ENCODE measurements at regions not wholly inside any gene's neighbourhood (a gene's known extent, or its start where the extent isn't known, plus 50 kb on each side); places are given as distances from the start of the nearest gene placed in this dataset.

DNA sequence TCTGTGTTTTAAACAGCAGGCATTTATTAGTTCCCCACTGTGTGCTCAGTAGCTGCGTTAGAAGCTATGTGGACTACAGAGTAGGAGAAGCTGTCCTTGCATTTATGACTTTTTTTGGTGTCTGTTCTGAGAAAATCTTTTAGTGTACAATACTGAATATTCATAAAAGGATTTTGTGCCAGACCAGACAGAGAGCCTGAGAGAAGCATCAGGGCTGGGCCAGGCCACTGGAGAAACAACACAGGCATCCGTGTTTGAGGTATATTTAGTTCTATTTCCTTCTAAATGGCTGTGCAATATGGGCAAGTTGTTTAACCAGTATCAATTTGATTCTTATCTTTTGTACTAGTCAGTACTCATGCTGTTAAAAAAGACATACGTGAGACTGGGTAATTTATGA is 182.8 kb downstream of the SH2D4B start:
- BruUV-seq (replicated peaks) = no TSS peak
- dilution Hi-C loops (cut with HindIII; ENCODE audit: low sequenced_read_pairs, unreplicated experiment) = no loop called here
- TF ChIP-seq MAZ (IDR thresholded peaks at IDR 0.05; ENCODE audit: borderline replicate concordance, low read depth, low read length) (no peak), RCOR1 (IDR thresholded peaks at IDR 0.05; ENCODE audit: insufficient replicate concordance, low read length) (no peak), POLR2A (IDR thresholded peaks at IDR 0.05; ENCODE audit: low read depth, low read length) (no peak), NFE2L2 (IDR thresholded peaks at IDR 0.05; ENCODE audit: low read depth, low read length) (no peak), MXI1 (IDR thresholded peaks at IDR 0.05; ENCODE audit: borderline replicate concordance, low read depth, low read length) (no peak), FOS (IDR thresholded peaks at IDR 0.05; ENCODE audit: low read depth, low read length) (no peak), MAFK (IDR thresholded peaks at IDR 0.05; ENCODE audit: low read depth, low read length) (no peak), CHD1 (IDR thresholded peaks at IDR 0.05; ENCODE audit: low read depth, low read length) (no peak), SMC3 (IDR thresholded peaks at IDR 0.05; ENCODE audit: low read depth, low read length) (no peak), CEBPB (IDR thresholded peaks at IDR 0.05; ENCODE audit: low read depth, low read length) (no peak)
- TF ChIP-seq, protein P1, sequence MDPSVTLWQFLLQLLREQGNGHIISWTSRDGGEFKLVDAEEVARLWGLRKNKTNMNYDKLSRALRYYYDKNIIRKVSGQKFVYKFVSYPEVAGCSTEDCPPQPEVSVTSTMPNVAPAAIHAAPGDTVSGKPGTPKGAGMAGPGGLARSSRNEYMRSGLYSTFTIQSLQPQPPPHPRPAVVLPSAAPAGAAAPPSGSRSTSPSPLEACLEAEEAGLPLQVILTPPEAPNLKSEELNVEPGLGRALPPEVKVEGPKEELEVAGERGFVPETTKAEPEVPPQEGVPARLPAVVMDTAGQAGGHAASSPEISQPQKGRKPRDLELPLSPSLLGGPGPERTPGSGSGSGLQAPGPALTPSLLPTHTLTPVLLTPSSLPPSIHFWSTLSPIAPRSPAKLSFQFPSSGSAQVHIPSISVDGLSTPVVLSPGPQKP (IDR thresholded peaks at IDR 0.05; ENCODE audit: borderline replicate concordance, low read depth, low read length) = no peak
- TF ChIP-seq, protein P2, sequence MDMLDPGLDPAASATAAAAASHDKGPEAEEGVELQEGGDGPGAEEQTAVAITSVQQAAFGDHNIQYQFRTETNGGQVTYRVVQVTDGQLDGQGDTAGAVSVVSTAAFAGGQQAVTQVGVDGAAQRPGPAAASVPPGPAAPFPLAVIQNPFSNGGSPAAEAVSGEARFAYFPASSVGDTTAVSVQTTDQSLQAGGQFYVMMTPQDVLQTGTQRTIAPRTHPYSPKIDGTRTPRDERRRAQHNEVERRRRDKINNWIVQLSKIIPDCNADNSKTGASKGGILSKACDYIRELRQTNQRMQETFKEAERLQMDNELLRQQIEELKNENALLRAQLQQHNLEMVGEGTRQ (IDR thresholded peaks at IDR 0.05; ENCODE audit: low read depth, low read length) = no peak
- ATAC-seq (ENCODE audit: low read depth) (no peak), DNase-seq (no peak)
- H4K5ac ChIP-seq (ENCODE audit: low read depth, low read length) = no peak overlapping the region
- H3K9me1 ChIP-seq (ENCODE audit: insufficient read depth, low read length) = no peaks in the 10 kb centered on the region
- no peak overlapping the region for H3K18ac ChIP-seq (ENCODE audit: low read depth, low read length)
- peaks cover 6% of the 10 kb centered on the region; the same call in 1 of the 2 replicates for H3K9me3 ChIP-seq (ENCODE audit: control insufficient read depth, insufficient read depth, low read length)
- H2AFZ ChIP-seq (replicated peaks; ENCODE audit: low read length, poor library complexity) = no peak overlapping the region
- no peak overlapping the region for H3K9ac ChIP-seq (ENCODE audit: low read depth, low read length)
- H4K8ac ChIP-seq (ENCODE audit: low read depth in 2 of 2, low read length in 2 of 2) = no peak overlapping the region
- H3K36me3 ChIP-seq (ENCODE audit: control insufficient read depth, insufficient read depth, low read length) = no peaks in the 10 kb centered on the region
- H3K4me3 ChIP-seq (ENCODE audit: insufficient read depth, low read depth, low read length) = no peak overlapping the region
- no peak overlapping the region for H3K4me2 ChIP-seq (ENCODE audit: low read depth, low read length)
- POLR2A ChIA-PET (ENCODE audit: unreplicated experiment) = no interaction called here
- H2BK5ac ChIP-seq (ENCODE audit: low read depth, low read length, poor library complexity, severe bottlenecking) = no peak overlapping the region
- no peaks in the 10 kb centered on the region for H3K4me1 ChIP-seq (ENCODE audit: control insufficient read depth, insufficient read depth, low read length)
- no peak overlapping the region for H2BK20ac ChIP-seq (ENCODE audit: low read depth, low read length)
- H3K27ac ChIP-seq (ENCODE audit: insufficient read depth, low read length) = no peak overlapping the region
- H3K56ac ChIP-seq (ENCODE audit: extremely low read depth, insufficient read depth, low read length) = no peak overlapping the region
- H2BK15ac ChIP-seq (ENCODE audit: low read depth, low read length) = no peak overlapping the region
- no CpG with 5 or more reads among the region's 3 CpGs for WGBS, 2 experiments (ENCODE audit: extremely low coverage in 2 of 2, insufficient read length in 1 of 2)
- H3K14ac ChIP-seq (replicated peaks; ENCODE audit: low read depth, low read length) = no peak overlapping the region
- CTCF ChIA-PET = no interaction called here
- H4K91ac ChIP-seq (ENCODE audit: insufficient read depth, low read depth, low read length) = no peak overlapping the region
- no peak overlapping the region for H3K4ac ChIP-seq (ENCODE audit: low read depth, low read length)
- H2BK120ac ChIP-seq (ENCODE audit: low read depth, low read length) = no peak overlapping the region
- no peaks in the 10 kb centered on the region for H3K27me3 ChIP-seq (ENCODE audit: control insufficient read depth, insufficient read depth, low read length)
- intact Hi-C loops (cut with micrococcal nuclease) = no loop called here
- H2AK9ac ChIP-seq (replicated peaks; ENCODE audit: low read depth, low read length, poor library complexity) = no peak overlapping the region
- H2AK5ac ChIP-seq (ENCODE audit: low read depth, low read length) = no peak overlapping the region
- H3K79me1 ChIP-seq (ENCODE audit: low read depth in 1 of 2, low read length in 2 of 2) = no peaks in the 10 kb centered on the region
- H4K20me1 ChIP-seq (ENCODE audit: insufficient read depth, low read length) = no peaks in the 10 kb centered on the region
- in situ Hi-C loops (cut with MboI; ENCODE audit: low sequenced_read_pairs) = no loop called here
- no peak overlapping the region for H3K23ac ChIP-seq (ENCODE audit: low read depth, low read length)

All from IMR-90 (cell line).